Testis (tissue), 2 donors: ENCODE measurements at regions not wholly inside any gene's neighbourhood (a gene's known extent, or its start where the extent isn't known, plus 50 kb on each side); places are given as distances from the start of the nearest gene placed in this dataset.

Source experiments
- POLR2A ChIP-seq: fragments of 450-650 bp; IDR thresholded peaks from one replicate; pipeline ENCODE4 v1.6.1; 2017; ENCODE audit warnings: antibody characterized with exemption, mild to moderate bottlenecking, moderate library complexity
- TF ChIP-seq, protein P1 (sequence below), 3 experiments: fragments of 450-650 bp in 2 of 3; fragments of 200-600 bp in 1 of 3; sonication (generic) in 1 of 3; IDR thresholded peaks; one replicate each; pipeline ENCODE4 v1.5.1; 2016 to 2019; ENCODE audit warnings: antibody characterized with exemption in 3 of 3, mild to moderate bottlenecking in 2 of 3, moderate library complexity in 1 of 3

DNA sequence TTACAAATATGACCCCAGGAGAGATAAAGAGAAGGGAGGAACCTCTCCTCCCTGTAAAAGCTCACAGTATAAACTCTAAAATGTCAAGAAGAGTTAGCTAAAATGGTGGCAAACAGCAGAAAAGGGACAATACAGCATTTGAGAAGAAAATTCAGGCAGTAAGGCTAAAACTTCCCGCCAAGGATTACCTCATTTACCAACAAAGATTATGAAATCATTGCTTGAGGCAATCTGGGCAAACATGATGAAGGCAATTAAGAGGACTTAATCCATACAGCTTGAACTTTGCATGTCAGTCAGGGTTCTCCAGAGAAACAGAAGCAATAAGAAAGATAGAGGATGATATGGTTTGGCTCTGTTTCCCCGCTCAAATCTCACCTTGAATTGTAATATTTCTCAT, 81.4 kb downstream of the CMPK2 start:
- TF ChIP-seq, protein P1, sequence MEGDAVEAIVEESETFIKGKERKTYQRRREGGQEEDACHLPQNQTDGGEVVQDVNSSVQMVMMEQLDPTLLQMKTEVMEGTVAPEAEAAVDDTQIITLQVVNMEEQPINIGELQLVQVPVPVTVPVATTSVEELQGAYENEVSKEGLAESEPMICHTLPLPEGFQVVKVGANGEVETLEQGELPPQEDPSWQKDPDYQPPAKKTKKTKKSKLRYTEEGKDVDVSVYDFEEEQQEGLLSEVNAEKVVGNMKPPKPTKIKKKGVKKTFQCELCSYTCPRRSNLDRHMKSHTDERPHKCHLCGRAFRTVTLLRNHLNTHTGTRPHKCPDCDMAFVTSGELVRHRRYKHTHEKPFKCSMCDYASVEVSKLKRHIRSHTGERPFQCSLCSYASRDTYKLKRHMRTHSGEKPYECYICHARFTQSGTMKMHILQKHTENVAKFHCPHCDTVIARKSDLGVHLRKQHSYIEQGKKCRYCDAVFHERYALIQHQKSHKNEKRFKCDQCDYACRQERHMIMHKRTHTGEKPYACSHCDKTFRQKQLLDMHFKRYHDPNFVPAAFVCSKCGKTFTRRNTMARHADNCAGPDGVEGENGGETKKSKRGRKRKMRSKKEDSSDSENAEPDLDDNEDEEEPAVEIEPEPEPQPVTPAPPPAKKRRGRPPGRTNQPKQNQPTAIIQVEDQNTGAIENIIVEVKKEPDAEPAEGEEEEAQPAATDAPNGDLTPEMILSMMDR (IDR thresholded peaks at IDR 0.05): no peak
- TF ChIP-seq POLR2A: no peak
